ENCODE measurements at regions not wholly inside any gene's neighbourhood (a gene's known extent, or its start where the extent isn't known, plus 50 kb on each side); places are given as distances from the start of the nearest gene placed in this dataset.
"Not testable (repeated sequence)": the region's sequence is repeated elsewhere in the genome, so short reads cannot be mapped to it uniquely, and the experiment has no call there.

DNA sequence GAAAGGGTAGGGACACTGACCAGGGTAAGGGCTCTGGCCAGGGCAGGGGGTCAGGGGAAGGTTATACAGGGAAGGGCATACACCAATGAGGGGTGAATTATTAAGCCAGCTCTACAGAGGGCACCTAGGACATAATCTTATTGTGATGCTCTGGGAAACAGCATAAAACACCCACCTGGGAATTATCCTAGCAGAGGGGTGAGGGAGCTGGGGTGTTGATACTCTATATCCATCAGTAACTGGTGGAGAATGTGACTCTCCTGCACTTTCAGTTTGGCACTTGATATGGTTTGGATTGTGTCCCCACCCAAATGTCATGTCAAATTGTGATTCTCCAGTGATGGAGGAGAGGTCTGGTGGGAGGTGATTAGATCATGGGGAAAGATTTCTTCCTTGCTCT lies 291.2 kb downstream of the ASMT start:
- Mint-ChIP-seq H3K27me3 (ENCODE audit: low read depth) (peaks cover 21% of the 10 kb centered on the region), H3K36me3 (ENCODE audit: low read depth) (no peaks in the 10 kb centered on the region), H3K27ac (ENCODE audit: unreplicated experiment) (no peak overlapping the region), H3K4me3 (no peak overlapping the region), H3K4me1 (no peaks in the 10 kb centered on the region), H3K9me3 (no peaks in the 10 kb centered on the region)
- no peak for DNase-seq (ENCODE audit: low read depth, low spot score)
- TF ChIP-seq CTCF (conservative IDR thresholded peaks at IDR 0.05): no peak

DNA sequence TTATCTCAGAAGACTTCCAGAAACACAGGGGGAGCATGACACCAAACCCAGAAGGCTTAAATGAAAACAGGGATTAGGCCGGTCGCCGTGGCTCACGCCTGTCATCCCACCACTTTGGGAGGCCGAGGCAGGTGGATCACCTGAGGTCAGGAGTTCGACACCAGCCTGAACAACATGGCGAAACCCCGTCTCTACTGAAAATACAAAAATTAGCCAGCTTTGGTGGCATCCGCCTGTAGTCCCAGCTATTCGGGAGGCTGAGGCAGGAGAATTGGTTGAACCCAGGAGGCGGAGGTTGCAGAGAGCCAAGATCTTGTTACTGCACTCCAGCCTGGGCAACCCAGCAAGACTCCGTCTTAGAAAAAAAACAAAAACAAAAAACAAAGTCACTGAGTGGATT lies 294.1 kb downstream of the ASMT start:
- not testable (repeated sequence) for DNase-seq (ENCODE audit: low read depth, low spot score); H3K9me3 Mint-ChIP-seq; H3K27ac Mint-ChIP-seq (ENCODE audit: unreplicated experiment); H3K4me1 Mint-ChIP-seq; H3K36me3 Mint-ChIP-seq (ENCODE audit: low read depth); H3K4me3 Mint-ChIP-seq
- peaks cover 30% of the 10 kb centered on the region for H3K27me3 Mint-ChIP-seq (ENCODE audit: low read depth)

DNA sequence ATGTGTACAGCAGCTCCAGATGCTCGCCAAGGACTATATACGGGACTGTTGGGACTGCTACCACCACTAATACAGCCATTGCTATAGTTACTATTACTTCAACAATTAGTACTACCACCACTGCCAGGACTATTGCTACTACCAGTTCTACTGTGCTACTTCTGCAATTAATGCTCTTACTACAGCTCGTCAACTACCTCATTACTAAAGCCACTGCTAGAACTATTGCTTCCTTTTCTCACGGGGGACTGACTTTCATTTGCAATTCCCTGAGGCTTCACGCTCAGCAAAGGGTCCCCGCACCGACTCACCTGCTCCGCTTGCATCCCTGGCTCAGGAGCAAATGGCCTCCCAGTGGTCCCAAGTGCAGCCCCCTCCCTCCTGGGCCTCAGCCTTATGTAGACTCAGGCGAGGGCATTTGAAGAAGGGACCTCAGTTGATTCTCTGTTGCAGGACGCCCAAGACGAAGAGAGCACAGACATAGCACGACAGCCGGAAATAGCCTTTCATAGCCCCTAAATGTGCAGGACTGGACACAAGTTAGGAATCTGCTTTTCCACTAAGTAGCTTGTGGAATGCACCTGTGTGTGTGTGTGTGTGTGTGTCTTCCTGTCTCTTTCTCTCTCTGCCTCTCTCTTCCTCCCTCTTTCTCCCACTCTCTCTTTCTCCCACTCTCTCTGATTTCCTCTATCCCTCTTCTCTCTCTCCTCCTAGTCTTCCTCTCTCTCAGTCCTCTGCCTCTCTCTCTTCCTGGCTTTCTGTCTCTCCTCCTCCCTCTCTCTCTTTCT lies 294.8 kb downstream of the ASMT start:
- H3K4me1 Mint-ChIP-seq: no peaks in the 10 kb centered on the region
- H3K4me3 Mint-ChIP-seq: no peak overlapping the region
- H3K27me3 Mint-ChIP-seq (ENCODE audit: low read depth): peaks cover 30% of the 10 kb centered on the region
- no peaks in the 10 kb centered on the region for H3K36me3 Mint-ChIP-seq (ENCODE audit: low read depth)
- no peaks in the 10 kb centered on the region for H3K9me3 Mint-ChIP-seq
- TF ChIP-seq CTCF (conservative IDR thresholded peaks at IDR 0.05): no peak
- no peak overlapping the region for H3K27ac Mint-ChIP-seq (ENCODE audit: unreplicated experiment)
- DNase-seq (ENCODE audit: low read depth, low spot score): no peak

GRCh38 chrX:1910207-1910470 lies 295.3 kb downstream of the ASMT start:
- H3K27ac Mint-ChIP-seq (ENCODE audit: unreplicated experiment): no peak overlapping the region
- peaks cover 30% of the 10 kb centered on the region for H3K27me3 Mint-ChIP-seq (ENCODE audit: low read depth)
- no peaks in the 10 kb centered on the region for H3K4me1 Mint-ChIP-seq
- DNase-seq (ENCODE audit: low read depth, low spot score): no peak
- H3K9me3 Mint-ChIP-seq: no peaks in the 10 kb centered on the region
- no peak for TF ChIP-seq CTCF (conservative IDR thresholded peaks at IDR 0.05)
- no peaks in the 10 kb centered on the region for H3K36me3 Mint-ChIP-seq (ENCODE audit: low read depth)
- no peak overlapping the region for H3K4me3 Mint-ChIP-seq

DNA sequence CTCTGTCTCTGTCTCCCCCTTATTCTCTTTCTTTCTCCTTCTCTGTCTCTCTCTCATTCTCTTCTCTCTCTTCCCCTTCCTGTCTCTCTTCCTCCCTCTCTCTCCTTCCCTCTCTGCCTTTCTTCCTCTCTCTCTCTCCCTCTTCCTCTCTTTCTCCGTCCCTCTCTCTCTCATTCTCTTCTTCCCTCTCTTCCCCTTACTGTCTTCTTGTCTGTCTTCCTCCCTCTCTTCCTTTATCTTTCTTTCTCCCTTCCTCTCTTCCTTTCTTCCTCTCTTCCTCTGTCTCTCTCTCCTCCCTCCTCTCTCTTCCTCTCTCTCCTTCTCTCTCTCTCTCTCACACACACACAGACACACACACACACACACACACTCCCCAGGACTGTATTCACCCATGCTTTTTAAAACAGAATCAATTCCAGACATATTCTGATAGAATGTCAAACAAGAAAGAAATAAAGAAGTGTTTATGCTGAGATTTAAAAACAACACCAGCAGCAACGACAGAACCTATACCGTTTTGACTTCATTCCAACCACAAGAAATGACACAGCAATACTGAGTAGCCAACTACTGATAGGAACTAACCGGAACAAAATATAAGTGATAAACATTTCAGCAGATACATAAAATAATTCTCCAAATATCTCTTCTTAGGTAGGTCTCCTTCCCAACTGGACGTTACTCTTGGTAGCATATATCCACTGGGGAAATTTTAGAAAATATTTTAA lies 296.7 kb downstream of the ASMT start:
- H3K27ac Mint-ChIP-seq (ENCODE audit: unreplicated experiment): no peak overlapping the region
- no peak for DNase-seq (ENCODE audit: low read depth, low spot score)
- peaks cover 30% of the 10 kb centered on the region for H3K27me3 Mint-ChIP-seq (ENCODE audit: low read depth)

More for the DNA sequence above, 296.7 kb downstream of the ASMT start:
- TF ChIP-seq CTCF (conservative IDR thresholded peaks at IDR 0.05): no peak
- Mint-ChIP-seq H3K4me3 (no peak overlapping the region), H3K36me3 (ENCODE audit: low read depth) (no peaks in the 10 kb centered on the region), H3K9me3 (no peaks in the 10 kb centered on the region), H3K4me1 (no peaks in the 10 kb centered on the region)
